HG03025 (cell line): ENCODE measurements at regions not wholly inside any gene's neighbourhood (a gene's known extent, or its start where the extent isn't known, plus 50 kb on each side); places are given as distances from the start of the nearest gene placed in this dataset.
A peak's percentile ranks its signal among the peaks of the same experiment; 100 is the strongest.

ENCODE experiments used
- ATAC-seq: cut with Tn5 transposase; IDR thresholded peaks from one replicate; pipeline ENCODE4 v1.9.1; 2021; ENCODE audit warnings: mild to moderate bottlenecking, moderate library complexity; ENCODE audit not compliant: unreplicated experiment, low FRiP score

DNA sequence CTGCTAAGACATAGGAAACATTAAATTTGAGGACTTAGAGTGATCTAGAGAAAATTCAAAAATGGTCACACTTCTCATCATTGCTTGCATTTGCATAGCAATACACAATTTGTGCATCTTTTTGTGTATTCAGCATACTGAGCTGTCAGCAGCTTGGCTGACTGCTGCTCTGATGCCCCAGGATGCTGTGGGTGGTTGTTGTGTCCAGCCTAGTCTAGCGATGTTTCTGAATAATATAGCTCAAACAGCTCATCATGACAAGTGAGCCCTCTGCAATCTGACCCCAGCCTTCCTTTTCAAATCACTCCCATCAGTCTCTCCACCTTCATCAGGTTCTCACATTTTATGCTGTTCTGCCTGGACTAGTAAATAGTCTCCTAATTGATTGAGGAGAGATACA, 483.7 kb upstream of the SPHKAP start:
- no peak for ATAC-seq

DNA sequence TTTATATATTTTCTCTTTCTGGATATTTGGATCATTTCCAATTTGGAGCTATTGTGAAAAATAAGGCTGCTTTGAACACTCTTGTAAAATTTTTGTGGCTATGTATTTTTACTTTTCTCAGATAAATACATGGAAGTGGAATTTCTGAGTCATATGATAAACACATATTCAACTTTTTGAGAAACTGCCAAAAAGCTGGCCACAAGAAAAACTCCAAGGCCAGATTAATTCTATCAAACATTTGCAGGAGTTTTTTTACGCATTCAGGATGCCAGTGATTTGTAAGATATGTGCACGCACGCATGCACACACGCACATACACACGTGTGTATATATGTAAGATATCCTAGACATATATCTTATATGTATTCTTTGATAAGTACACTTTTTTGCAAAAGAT, 477.5 kb upstream of the SPHKAP start:
- ATAC-seq, result no peak

DNA sequence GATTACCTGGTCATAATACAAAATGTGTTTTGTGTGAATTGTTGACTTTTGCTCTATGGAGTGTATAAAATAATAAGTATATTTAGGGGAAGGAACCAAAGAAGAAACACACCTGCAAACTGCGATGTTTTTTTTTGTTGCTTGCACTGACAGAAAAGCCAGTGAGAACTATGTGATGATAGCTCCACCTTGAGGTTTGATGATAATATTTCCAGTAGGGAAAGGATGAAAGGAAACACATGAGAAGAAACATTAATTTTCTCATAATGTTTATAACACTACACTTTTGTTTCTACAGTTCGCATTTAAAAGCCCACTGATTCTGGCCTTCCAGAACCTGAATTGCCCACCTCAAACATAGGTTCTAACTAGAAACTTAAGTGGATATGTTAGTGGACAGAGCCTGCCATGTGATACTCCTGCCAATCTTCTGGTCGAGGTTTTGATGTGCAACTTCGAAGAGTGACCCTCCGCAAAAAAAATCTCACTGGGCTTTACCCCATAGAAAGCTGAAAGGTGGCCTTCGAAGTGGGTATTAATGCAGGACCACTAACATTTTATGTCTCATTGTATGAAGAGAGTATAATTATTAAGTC, 476.4 kb upstream of the SPHKAP start:
- no peak for ATAC-seq

DNA sequence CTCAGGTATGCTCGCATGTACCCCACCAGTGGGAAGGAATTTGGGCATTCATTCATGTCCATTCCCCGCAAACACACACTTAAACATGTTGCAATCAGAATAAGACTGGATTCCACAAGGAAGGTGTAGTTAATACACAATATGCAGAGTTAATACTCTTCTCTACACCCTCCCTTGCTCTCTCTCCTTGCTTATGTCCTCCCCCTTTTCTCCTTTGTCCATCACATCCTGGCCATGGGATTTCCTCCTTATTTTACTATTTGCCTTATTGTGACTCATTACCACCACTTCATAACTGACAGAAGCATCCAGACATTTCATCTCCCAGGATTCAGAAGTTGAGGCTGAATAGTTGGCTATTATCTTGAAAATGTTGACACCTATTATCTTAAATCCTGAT, 473.8 kb upstream of the SPHKAP start:
- ATAC-seq, result no peak

DNA sequence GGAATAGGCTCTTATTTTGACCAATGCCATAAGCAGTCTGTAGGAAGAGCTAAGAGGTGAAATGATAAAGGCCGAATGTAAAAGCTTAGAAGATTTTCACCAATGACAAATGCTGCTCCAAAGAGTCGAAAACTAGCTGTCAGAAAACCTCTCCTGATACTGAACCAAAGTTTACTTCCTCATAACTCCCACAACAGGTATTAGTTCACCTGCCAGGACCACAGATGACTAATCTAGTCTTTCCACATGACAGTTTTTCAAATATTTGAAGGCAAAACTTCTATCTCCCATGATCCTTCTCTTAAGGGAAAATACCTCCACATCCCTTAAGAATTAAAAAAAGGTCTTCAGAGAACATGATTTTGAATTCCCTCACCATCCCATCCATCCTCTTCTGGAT, 473.2 kb upstream of the SPHKAP start:
- no peak for ATAC-seq

DNA sequence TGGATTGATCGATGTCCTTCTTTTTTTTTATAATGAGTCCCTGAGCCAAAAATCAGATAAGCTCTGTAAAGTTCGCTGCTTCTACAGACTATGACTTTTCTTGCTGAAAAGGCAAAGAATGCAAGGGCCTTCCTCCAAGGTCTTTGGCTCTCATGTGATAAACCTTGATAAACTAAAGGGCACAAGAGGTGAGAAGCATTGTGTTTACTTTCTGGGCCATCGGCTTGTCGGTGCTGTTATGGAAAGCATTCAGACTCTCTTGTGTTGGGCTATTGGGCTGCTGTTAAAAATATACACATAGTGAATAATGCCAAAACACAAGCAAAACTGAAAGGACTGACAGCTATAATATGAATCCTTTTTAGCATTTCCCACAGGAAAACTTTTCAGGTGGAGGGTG, 472.4 kb upstream of the SPHKAP start:
- ATAC-seq, result no peak

DNA sequence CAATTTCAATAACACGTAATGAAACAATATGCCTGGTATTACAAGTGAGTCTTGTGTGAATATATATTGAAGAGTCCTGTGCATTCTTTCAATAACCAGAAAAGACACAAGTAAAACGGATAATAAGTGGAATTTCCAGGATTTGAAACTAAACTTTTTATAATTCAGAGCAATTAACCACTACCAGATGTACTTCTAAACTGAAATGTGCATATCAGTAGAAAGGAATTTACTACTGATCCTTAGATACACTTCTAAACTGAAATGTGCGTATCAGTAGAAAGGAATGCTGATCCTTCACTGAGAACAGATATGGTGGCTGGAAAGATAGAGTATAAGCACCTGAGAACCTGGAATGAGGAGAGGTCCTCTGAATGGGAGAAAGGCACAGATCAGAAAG, 470.9 kb upstream of the SPHKAP start:
- no peak for ATAC-seq

DNA sequence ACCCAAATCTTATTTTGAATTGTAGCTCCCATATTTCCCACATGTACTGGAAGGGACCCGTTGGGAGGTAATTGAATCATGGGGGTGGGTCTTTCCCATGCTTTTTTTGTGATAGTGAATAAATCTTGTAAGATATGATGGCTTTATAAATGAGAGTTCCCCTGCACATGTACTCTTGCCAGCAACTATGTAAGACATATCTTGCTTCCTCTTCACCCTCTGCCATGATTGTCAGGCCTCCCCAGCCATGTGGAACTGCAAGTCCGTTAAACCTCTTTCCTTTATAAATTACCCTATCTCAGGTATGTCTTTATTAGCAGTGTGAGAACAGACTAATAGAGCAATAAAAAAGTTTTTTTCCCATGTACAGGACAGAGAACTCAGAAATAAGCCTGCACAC, 468.4 kb upstream of the SPHKAP start:
- ATAC-seq, result no peak

DNA sequence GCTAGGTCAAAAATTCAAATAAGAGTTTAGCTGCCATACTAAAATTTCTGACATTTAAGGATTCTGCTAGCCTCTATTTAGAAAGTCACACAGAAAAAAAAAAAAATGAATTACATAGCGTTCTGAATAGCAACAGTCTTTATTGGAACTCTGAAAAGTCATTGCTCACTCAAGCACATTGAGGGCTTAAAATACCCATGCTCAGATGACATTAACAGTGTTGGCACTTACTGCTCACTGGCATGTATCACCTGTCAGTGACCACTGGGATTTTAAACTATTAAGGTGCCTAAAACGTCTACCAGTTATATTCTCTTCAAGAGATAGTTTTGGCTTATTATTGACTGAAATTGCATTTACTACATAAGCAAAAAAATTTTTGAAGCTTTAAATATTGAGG, 468.0 kb upstream of the SPHKAP start:
- no peak for ATAC-seq

DNA sequence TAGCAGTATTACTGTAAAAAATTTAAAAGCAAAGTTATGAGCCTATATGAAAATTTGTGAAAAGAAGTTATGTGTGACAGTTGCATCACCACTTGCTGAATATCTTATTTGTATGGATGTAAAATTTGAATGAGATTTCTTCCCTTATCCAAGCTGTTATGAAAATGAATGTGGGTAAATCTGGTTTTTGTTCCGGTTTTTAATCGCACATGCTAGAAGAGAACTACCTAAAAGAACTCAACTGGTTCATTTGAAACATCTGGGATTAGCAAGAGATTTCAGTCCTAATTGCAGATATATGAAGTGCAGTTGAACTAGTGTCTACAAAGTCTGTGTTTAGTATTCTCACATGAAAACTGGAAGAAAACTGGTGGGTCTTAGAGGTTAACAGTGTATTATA, 467.1 kb upstream of the SPHKAP start:
- no peak for ATAC-seq

DNA sequence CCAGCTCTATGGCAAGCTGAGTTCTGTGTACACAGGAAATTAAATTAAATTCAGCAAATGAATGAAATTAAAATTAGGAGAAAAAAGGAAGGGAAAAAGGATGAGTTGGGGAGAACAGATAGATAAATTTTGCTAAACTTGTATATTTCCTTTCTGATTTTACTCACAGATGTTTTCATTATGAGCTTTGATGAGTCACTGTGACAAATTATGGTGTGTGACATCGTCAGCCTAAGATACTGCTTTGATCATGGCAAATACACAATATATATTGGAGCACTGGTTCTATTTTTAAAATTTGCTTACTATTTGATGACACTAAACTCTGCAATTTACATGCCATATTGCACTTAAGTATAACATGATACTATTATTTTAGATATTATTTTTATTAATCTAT, 464.6 kb upstream of the SPHKAP start:
- ATAC-seq, result no peak

DNA sequence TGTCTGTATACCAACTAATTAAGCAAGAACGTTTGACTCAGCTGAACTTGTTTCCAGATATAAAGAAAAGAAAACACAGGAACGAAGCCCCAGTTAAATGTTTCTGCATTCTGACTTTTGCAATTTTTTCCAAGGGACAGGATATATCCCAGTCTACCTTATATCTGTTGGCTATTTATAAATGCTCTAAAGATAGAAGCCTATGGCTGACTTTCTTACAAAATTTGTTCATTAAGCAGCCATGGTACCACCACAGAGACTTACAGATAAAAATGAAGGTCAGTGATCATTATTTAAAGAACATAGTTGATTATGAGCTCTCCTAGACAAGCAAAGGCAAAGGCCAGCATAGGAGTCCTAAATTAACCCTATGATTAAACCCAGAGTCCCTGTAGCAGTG, 462.7 kb upstream of the SPHKAP start:
- ATAC-seq, result no peak

DNA sequence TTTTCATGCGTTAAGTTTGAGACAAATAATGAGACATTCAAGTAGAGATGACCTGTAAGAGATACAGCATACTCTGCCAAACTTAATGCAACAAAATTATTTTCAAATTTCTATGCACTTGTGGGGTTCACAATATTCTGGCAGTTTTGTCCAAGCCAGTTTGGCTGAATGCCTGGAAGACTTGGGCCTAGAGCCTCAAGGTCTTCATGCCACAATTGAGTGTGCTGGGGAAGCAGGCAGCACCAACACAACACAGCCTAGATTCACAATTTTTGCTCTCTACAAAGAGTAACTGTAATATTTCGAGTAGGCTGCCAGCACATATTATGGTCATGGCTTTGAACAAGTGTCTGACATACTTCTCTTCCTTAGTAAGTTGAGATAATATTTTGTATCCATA, 461.4 kb upstream of the SPHKAP start:
- ATAC-seq, result no peak

DNA sequence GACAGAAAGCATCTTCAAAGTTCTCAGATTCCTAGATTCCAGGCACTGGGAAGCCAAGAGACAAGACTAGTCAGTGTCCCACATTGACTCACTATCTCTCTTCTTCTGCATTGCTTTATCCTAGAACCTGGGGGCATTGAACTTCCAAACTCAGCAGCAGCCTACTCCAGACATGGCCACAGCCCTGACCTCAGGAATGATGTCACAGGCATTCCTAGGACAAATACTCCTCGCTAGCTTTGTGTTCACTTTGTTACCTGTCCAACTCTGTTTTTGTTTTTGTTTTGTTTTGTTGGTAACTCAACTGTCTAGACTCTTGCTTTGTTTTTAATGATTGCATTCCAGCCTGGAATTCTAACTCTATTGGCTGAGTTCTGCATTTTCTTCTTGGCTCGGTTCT, 449.3 kb upstream of the SPHKAP start:
- no peak for ATAC-seq

DNA sequence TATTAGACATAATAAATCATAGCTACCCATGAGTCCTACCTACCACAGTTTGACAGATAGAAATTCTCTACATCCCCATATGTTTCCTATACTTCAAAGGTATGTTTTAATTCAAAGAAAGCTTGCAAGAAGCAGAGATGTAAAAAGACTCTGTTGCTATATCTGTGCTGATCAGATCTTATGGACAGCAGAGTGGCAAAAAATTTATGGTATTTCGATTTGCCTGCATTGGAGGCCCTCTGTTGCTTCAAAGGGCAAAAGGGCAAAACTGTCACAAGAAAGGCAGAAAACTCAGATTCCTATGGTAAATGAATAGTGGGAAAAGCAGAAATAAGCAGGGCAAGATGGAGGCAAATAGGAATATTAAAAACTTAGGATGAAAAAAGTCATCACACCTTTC, 447.8 kb upstream of the SPHKAP start:
- ATAC-seq, result no peak

DNA sequence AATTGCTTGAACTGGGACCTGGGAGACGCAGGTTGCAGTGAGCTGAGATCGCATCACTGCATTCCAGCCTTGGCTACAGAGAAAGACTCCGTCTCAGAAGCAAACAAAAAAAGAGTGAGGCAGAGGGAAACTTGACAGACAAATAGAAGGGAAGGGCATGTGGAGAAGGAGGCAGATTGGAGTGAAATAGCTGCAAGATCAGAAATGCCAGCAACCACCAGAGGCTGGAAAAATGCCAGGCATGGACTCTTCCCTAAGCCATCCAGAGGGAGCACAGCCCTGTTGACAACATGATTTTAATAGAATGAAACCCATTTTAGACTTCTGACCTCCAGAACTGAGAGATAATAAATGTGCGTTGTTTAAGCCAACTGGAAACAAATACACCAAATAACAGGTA, 447.2 kb upstream of the SPHKAP start:
- no peak for ATAC-seq

DNA sequence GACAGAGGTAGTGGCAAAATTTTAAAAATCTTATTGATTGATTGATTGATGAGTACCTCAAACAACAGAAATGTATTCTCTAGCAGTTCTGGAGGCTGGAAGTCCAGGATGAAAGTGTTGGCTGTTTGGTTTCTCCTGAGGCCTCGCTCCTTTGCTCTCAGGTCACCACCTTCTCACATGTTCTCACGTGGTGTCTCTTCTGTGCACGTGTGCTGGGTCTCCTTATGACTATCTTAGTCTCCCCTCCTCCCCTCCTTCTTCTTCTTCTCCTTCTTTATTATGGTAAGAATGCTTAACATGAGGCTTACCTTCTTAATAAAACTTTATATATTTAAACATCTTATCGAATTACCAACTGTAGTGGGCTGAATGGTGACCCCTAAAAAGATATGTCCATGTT, 446.0 kb upstream of the SPHKAP start:
- ATAC-seq, result no peak

DNA sequence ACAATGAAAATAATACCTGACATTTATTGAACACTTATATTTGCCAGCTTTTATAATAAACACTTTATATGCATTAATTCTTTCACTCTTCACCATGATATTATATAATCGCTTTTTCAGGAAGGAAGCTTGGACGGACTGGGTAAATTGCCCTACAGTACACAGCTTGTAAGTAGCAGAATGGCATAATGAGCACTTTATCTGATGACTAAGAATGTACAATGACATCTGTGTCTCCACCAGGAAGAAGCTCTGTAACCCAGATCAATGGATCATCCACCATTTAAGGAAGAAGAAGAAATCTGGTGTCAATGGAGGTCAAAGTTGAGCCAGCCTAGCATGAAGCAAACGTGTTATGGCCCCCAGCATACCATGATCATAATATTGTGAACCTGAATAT, 444.0 kb upstream of the SPHKAP start:
- ATAC-seq, result no peak

DNA sequence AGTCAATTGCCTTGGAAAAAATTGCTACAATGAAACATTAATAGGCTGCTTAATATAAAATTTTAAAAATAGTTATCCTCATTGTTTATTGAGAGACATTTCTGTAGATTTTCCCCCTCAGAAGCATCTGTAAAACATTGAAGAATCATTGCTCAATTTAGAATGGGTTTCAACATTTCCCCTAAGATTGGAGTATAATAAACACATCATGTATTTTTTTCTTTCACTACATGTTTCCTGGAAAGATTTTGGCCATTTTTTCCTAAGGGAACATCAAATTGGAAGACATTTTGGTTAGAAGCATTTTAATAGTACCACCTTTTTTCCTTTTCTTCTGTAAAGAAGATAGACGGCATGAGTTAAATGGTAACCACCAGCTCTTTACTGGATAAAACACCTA, 443.2 kb upstream of the SPHKAP start:
- no peak for ATAC-seq

DNA sequence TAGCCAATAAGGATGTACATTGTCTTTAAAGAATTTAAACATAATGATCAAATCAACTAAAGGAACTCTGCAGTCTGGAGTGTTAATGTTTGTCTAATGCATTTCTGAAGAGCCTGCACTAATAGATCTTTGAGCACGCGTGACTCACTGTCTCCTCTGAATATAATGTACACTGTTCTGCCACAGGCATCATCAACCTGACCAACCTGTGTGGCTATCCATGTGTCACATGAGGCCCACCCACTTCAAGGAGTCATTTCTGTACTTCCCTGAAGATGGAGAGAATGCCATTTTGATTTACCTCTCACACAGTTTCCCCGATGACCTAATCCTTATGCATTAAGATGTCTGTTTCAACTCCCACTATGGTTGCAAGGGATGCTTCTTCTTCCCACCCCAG, 434.0 kb upstream of the SPHKAP start:
- no peak for ATAC-seq

DNA sequence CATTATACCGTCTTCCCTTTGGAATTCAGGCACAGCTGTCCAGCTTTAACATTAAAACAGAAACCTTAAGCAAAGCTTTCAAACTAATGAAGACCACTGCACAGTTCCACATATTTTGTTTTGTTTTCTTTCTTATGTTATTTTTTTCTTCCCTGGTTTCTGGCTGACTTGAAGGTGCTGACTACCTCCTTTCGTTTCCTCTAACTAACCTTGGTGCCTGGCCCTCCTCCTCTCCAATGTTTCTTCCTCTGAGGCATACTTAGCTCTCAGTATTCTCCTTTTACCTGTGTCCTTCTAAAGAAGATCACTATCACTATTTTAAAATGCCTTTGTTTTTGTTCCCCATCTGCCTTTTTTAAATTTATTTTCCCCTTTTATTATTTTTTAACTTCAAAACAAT, 433.3 kb upstream of the SPHKAP start:
- no peak for ATAC-seq

DNA sequence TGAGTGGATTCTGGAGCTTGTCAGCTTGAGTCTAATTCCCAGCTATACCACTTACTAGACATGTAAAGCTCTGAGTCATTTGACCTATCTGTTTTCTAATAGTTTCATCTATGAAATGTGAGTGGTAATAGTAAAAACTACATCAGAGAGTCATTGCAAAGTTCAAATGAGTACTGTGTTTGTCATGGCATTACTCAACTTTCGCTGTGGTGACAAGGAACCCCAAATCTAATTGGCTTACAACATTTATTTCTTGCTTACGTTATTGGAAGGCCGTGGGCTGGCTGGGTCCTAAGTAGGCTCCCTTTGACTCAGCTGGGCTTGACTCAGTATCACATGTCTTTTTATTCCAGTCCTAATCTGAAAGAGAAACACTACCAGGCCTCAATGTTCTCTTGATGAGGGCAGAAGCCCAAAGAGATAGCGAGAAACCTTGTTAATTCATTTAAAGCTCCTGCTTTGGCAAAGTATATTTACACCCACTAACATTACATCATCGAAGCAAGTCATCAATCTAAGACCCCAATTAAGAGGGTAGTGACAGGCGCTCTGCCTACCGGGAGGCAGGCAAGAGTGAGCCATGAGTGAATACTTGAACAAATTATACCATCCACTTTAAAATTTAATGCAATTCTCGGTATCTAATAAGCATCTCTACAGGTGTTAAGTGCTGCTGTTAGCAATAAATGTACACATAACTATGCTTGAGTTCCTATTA, 431.8 kb upstream of the SPHKAP start:
- peak; percentile 57 for ATAC-seq

DNA sequence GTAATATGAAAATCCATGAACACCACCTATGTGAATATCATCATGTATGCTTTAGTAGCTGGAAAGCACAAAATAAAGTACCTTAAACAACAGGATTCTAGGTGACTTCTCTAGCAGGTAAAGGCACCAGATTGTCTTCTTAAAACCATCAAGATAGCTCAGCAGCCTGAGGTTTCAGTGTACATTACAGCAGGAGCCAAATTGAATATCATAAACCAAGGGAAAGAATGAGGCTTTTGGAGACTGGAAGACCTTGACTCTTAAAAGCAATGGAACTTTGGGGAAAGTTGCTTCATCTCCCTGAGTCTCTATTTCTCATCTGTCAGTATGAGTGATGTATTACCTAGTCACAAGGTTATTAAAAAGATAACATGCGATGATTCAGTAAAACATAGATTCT, 429.7 kb upstream of the SPHKAP start:
- no peak for ATAC-seq
